B cell (primary cell): ENCODE measurements at regions not wholly inside any gene's neighbourhood (a gene's known extent, or its start where the extent isn't known, plus 50 kb on each side); places are given as distances from the start of the nearest gene placed in this dataset.

Source experiments
- ATAC-seq: fragments of 200-7000 bp; cut with Tn5 transposase; one replicate; pipeline ENCODE4 v1.10.0; 2021; ENCODE audit warnings: low read depth, mild to moderate bottlenecking, moderate number of reproducible peaks, moderate library complexity
- CTCF ChIA-PET: fragments of 350-600 bp; sonication (Branson Sonifier 250); formaldehyde crosslinking; loops from one replicate; lab custom pipeline; 2021; ENCODE audit warnings: antibody characterized with exemption, inconsistent platforms; lab: Charles Lee
- POLR2A ChIA-PET: fragments of 350-600 bp; sonication (Branson Sonifier 250); formaldehyde crosslinking; loops from one replicate; lab custom pipeline; 2021; ENCODE audit warnings: antibody characterized with exemption; lab: Charles Lee
- DNase-seq: peaks from one replicate; pipeline ENCODE4 v3.0.0; 2013
- H2AFZ ChIP-seq: 2 replicates; pipeline ENCODE4 v1.6.1; 2012; ENCODE audit warnings: mild to moderate bottlenecking, low read depth, low read length; ENCODE audit not compliant: insufficient read depth, poor library complexity, severe bottlenecking
- H3K27ac ChIP-seq, 2 donors: 1 replicate in 1 of 2; 2 replicates in 1 of 2; pipeline ENCODE4 v1.5.1; 2012 to 2013; ENCODE audit warnings: low read length in 2 of 2, mild to moderate bottlenecking in 2 of 2, moderate library complexity in 1 of 2
- H3K27me3 ChIP-seq, 4 experiments: fragments of 200-600 bp in 1 of 4; sonication (generic) in 1 of 4; replicated peaks in 1 of 4; 1 replicate in 2 of 4; 2 replicates in 2 of 4; pipeline versions ENCODE4 v1.6.1 to v1.7.0; 2013 to 2016; ENCODE audit warnings: low read length in 3 of 4, mild to moderate bottlenecking in 2 of 4, mixed read lengths in 1 of 4, moderate library complexity in 1 of 4; ENCODE audit not compliant: insufficient read depth in 4 of 4, control insufficient read depth in 3 of 4; ENCODE audit errors: control extremely low read depth in 1 of 4
- H3K36me3 ChIP-seq, 2 experiments: replicated peaks in 1 of 2; 1 replicate in 1 of 2; 2 replicates in 1 of 2; pipeline versions ENCODE4 v1.6.1 to v1.7.1; 2013; ENCODE audit warnings: low read length in 1 of 2; ENCODE audit not compliant: insufficient read depth in 2 of 2, control insufficient read depth in 1 of 2; ENCODE audit errors: control extremely low read depth in 1 of 2, extremely low read depth in 1 of 2
- H3K4me1 ChIP-seq, 2 donors: fragments of 200-600 bp in 1 of 2; sonication (generic) in 1 of 2; 1 replicate in 1 of 2; 2 replicates in 1 of 2; pipeline versions ENCODE4 v1.5.1 to v1.6.1; 2013 to 2017; ENCODE audit warnings: low read length in 2 of 2; ENCODE audit not compliant: control insufficient read depth in 2 of 2, insufficient read depth in 2 of 2
- H3K4me2 ChIP-seq: replicated peaks from 2 replicates; pipeline ENCODE3; 2012; ENCODE audit warnings: mild to moderate bottlenecking, low read depth, low read length; ENCODE audit not compliant: poor library complexity, severe bottlenecking
- H3K4me3 ChIP-seq, 5 experiments: fragments of 200-600 bp in 1 of 5; sonication (generic) in 1 of 5; 1 replicate in 3 of 5; 2 replicates in 2 of 5; pipeline versions ENCODE4 v1.5.1 to v1.7.0; 2011 to 2016; ENCODE audit warnings: low read length in 4 of 5, mild to moderate bottlenecking in 4 of 5, low read depth in 2 of 5, control low read depth in 1 of 5, moderate library complexity in 1 of 5; ENCODE audit not compliant: insufficient read depth in 1 of 5; ENCODE audit errors: control extremely low read depth in 1 of 5, extremely low read depth in 1 of 5
- H3K79me2 ChIP-seq: fragments of 200-600 bp; sonication (generic); one replicate; pipeline ENCODE4 v1.6.0; 2016; ENCODE audit warnings: low read length; ENCODE audit not compliant: control insufficient read depth, insufficient read depth
- H3K9ac ChIP-seq: fragments of 200-600 bp; sonication (generic); 2 replicates; pipeline ENCODE4 v1.6.1; 2017; ENCODE audit warnings: mild to moderate bottlenecking, low read length, moderate library complexity
- H3K9me3 ChIP-seq, 3 donors: one replicate each; pipeline versions ENCODE4 v1.6.1 to v1.7.1; 2013; ENCODE audit warnings: low read length in 2 of 3; ENCODE audit not compliant: control insufficient read depth in 2 of 3, insufficient read depth in 1 of 3; ENCODE audit errors: control extremely low read depth in 1 of 3
- H4K20me1 ChIP-seq: 2 replicates; pipeline ENCODE4 v1.6.0; 2012; ENCODE audit warnings: mild to moderate bottlenecking, low read length; ENCODE audit not compliant: insufficient read depth, control insufficient read depth, poor library complexity, severe bottlenecking
- H3K27ac Mint-ChIP-seq: one replicate; pipeline ENCODE4 v1.8.0; 2021; ENCODE audit warnings: mixed read lengths
- H3K27me3 Mint-ChIP-seq: one replicate; pipeline ENCODE4 v1.8.0; 2021; ENCODE audit warnings: mixed read lengths
- H3K4me1 Mint-ChIP-seq: one replicate; pipeline ENCODE4 v1.8.0; 2021; ENCODE audit warnings: mixed read lengths
- H3K4me3 Mint-ChIP-seq: one replicate; pipeline ENCODE4 v1.8.0; 2021; ENCODE audit warnings: mixed read lengths
- H3K9me3 Mint-ChIP-seq: one replicate; pipeline ENCODE4 v1.8.0; 2022; ENCODE audit warnings: mixed read lengths; ENCODE audit not compliant: insufficient read depth
- CTCF ChIP-seq: fragments of 200-600 bp; IDR thresholded peaks from one replicate; pipeline ENCODE4 v1.8.0; 2022; ENCODE audit warnings: antibody characterized with exemption, mild to moderate bottlenecking
- EZH2 ChIP-seq: IDR thresholded peaks from 2 replicates; pipeline ENCODE4 v1.6.1; 2012; ENCODE audit warnings: borderline replicate concordance, low read depth, mild to moderate bottlenecking, moderate library complexity, low read length; ENCODE audit not compliant: insufficient read depth, poor library complexity, severe bottlenecking
- WGBS: methylation state at CpG from one replicate; pipeline ENCODE4 v1.1.5; 2013; ENCODE audit warnings: missing lambda C conversion rate; ENCODE audit not compliant: insufficient coverage; 5-methylcytosine and 5-hydroxymethylcytosine counted together
- intact Hi-C: fragments of 100-400 bp; cut with micrococcal nuclease; formaldehyde crosslinking; loops from one replicate; pipeline ENCODE4 v1.10.0; 2022

GRCh38 chr13:90305796-90306195 lies 1041.7 kb upstream of the MIR17HG start:
- no peak for DNase-seq
- ChIA-PET POLR2A (no interaction called here), CTCF (no interaction called here)
- Histone ChIP-seq H3K9me3 (no peaks in the 10 kb centered on the region), H3K4me2 (no peak overlapping the region), H3K27me3 (no peaks in the 10 kb centered on the region), H2AFZ (no peak overlapping the region), H3K36me3 (no peaks in the 10 kb centered on the region), H3K79me2 (no peaks in the 10 kb centered on the region), H3K27ac (no peak overlapping the region), H3K4me1 (no peaks in the 10 kb centered on the region), H4K20me1 (no peaks in the 10 kb centered on the region), H3K9ac (no peak overlapping the region), H3K4me3 (no peak overlapping the region)
- H3K4me1 Mint-ChIP-seq = no peaks in the 10 kb centered on the region
- H3K27me3 Mint-ChIP-seq = no peaks in the 10 kb centered on the region
- H3K9me3 Mint-ChIP-seq = peaks cover 7% of the 10 kb centered on the region
- intact Hi-C loops = no loop called here
- H3K4me3 Mint-ChIP-seq = no peak overlapping the region
- no peak overlapping the region for H3K27ac Mint-ChIP-seq
- no peak for ATAC-seq
- no peak for TF ChIP-seq CTCF
- TF ChIP-seq EZH2 = no peak
- WGBS = 75% methylated on average over 1 of the region's 1 CpG

GRCh38 chr13:90307136-90307535 lies 1040.4 kb upstream of the MIR17HG start:
- no peaks in the 10 kb centered on the region for H4K20me1 ChIP-seq
- H3K79me2 ChIP-seq = no peaks in the 10 kb centered on the region
- Mint-ChIP-seq H3K27ac (no peak overlapping the region), H3K27me3 (no peaks in the 10 kb centered on the region), H3K9me3 (peaks cover 7% of the 10 kb centered on the region), H3K4me1 (no peaks in the 10 kb centered on the region), H3K4me3 (no peak overlapping the region)
- H3K27me3 ChIP-seq = no peaks in the 10 kb centered on the region
- no peaks in the 10 kb centered on the region for H3K9me3 ChIP-seq
- H3K9ac ChIP-seq = no peak overlapping the region
- intact Hi-C loops = no loop called here
- no peak overlapping the region for H3K4me2 ChIP-seq
- POLR2A ChIA-PET = no interaction called here
- no peaks in the 10 kb centered on the region for H3K4me1 ChIP-seq
- DNase-seq (no peak), ATAC-seq (no peak)
- WGBS = 93% methylated on average over 5 of the region's 6 CpGs
- no peak overlapping the region for H2AFZ ChIP-seq
- H3K27ac ChIP-seq = no peak overlapping the region
- CTCF ChIA-PET = no interaction called here
- H3K36me3 ChIP-seq = no peaks in the 10 kb centered on the region
- TF ChIP-seq EZH2 = no peak
- TF ChIP-seq CTCF = no peak
- no peak overlapping the region for H3K4me3 ChIP-seq
